ENCODE measurements at regions not wholly inside any gene's neighbourhood (a gene's known extent, or its start where the extent isn't known, plus 50 kb on each side); places are given as distances from the start of the nearest gene placed in this dataset.

DNA sequence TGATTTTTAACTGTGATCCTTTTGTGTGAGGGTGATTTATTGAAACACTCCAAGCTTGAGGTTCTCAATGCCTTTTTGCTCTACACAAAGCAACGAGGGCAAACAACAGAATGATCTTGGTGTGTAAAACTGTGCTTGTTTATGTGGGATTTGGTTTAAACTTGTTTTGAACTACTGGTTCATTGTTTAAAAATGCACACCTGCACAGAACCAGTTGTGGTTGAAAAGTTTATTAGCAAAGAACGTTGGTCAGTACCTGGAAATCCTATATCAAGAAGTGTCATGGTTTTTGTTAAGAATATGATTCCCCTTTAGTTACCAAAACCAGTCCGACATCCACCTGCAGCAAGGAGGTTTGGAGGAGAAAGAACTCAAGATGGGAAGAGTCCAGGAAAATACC lies 239.4 kb downstream of the WNT5A start:
- no peak for TF ChIP-seq CTCF (IDR thresholded peaks at IDR 0.05)
- no peaks in the 10 kb centered on the region for H3K4me1 ChIP-seq (ENCODE audit: control insufficient read depth in 1 of 2, low read depth in 2 of 2)
- no peak for ATAC-seq (ENCODE audit: insufficient number of reproducible peaks, low FRiP score, low read depth)
- no peak overlapping the region for H3K27ac ChIP-seq
- no peak overlapping the region for H3K4me3 ChIP-seq
- H3K27me3 ChIP-seq (replicated peaks; ENCODE audit: insufficient read depth): no peaks in the 10 kb centered on the region
- no peaks in the 10 kb centered on the region for H3K36me3 ChIP-seq
- no peak for DNase-seq (ENCODE audit: low spot score)
- no peaks in the 10 kb centered on the region for H3K9me3 ChIP-seq

- Histone ChIP-seq H3K36me3 (no peaks in the 10 kb centered on the region), H3K4me3 (peak overlapping the region; percentile 11), H3K27ac (no peak overlapping the region), H3K9me3 (no peaks in the 10 kb centered on the region), H3K27me3 (replicated peaks; ENCODE audit: insufficient read depth) (no peaks in the 10 kb centered on the region), H3K4me1 (ENCODE audit: control insufficient read depth in 1 of 2, low read depth in 2 of 2) (no peaks in the 10 kb centered on the region)
- ATAC-seq (ENCODE audit: insufficient number of reproducible peaks, low FRiP score, low read depth): no peak
- no peak for TF ChIP-seq CTCF (IDR thresholded peaks at IDR 0.05)
- DNase-seq (ENCODE audit: low spot score): no peak
Observed at GRCh38 chr3:55246033-55246432, 241.1 kb downstream of the WNT5A start.

DNA sequence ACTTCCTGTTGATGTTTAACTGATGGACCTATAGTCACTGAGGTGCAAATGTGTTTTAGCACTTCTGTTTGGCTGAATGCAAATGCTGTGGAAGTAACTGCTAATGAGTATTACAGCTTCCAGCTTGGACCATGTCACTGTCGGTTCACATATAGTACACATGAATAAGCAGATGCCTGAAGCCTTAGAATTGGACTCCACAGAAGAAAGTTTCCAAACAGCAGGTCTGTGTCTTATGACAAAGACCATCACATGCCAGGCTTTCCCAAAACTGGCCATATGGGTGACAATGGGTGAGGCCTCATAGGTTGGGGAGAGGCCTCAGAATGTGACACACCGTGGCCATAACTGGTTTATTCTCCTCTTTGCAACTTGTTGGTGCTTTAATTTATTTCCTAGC lies 241.8 kb downstream of the WNT5A start:
- Histone ChIP-seq H3K4me1 (ENCODE audit: control insufficient read depth in 1 of 2, low read depth in 2 of 2) (no peaks in the 10 kb centered on the region), H3K27me3 (replicated peaks; ENCODE audit: insufficient read depth) (no peaks in the 10 kb centered on the region), H3K27ac (no peak overlapping the region), H3K4me3 (no peak overlapping the region), H3K9me3 (no peaks in the 10 kb centered on the region), H3K36me3 (no peaks in the 10 kb centered on the region)
- no peak for TF ChIP-seq CTCF (IDR thresholded peaks at IDR 0.05)
- no peak for ATAC-seq (ENCODE audit: insufficient number of reproducible peaks, low FRiP score, low read depth)
- no peak for DNase-seq (ENCODE audit: low spot score)

DNA sequence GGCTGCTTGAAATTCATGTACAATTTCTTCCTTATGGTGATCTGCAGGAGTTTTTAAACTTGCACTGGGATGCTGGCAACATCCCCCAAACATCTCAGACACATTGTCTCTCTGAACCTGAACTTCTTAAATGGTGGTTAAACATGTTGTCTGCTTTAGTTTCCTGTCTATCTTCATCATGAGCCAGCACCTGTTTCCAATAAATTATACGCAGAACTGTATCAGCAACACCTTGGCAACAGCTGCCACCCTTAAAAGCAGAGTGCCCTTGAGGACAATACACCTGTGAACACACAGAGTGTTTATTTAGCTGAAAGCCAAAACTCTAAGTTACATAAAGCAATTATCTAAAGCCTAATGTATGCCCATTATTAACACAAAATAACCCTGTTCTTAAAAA lies 242.9 kb downstream of the WNT5A start:
- DNase-seq (ENCODE audit: low spot score) (no peak), ATAC-seq (ENCODE audit: insufficient number of reproducible peaks, low FRiP score, low read depth) (no peak)
- H3K27me3 ChIP-seq (replicated peaks; ENCODE audit: insufficient read depth): no peaks in the 10 kb centered on the region
- TF ChIP-seq CTCF (IDR thresholded peaks at IDR 0.05): no peak
- H3K36me3 ChIP-seq: no peaks in the 10 kb centered on the region
- no peaks in the 10 kb centered on the region for H3K4me1 ChIP-seq (ENCODE audit: control insufficient read depth in 1 of 2, low read depth in 2 of 2)
- H3K4me3 ChIP-seq: no peak overlapping the region
- H3K9me3 ChIP-seq: no peaks in the 10 kb centered on the region
- H3K27ac ChIP-seq: no peak overlapping the region

DNA sequence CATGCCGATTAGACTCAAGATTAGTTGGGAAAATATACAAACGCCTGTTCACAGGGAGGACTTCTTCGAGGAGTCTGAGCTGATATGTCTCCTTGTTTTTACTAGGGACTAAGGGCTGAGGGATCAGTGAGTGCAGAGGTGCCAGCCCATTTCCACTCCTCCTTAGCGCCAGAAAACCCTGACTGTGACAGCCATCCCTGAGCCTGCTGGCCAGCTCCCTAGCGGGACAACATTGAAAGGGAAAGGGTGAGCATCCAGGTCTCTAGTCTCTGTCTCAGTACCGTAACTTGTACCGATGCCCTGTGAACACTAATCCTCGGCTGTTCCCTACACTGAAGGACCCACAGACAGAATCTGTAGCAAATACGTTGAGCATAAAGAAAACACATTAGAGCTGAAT lies 243.4 kb downstream of the WNT5A start:
- H3K4me1 ChIP-seq (ENCODE audit: control insufficient read depth in 1 of 2, low read depth in 2 of 2): no peaks in the 10 kb centered on the region
- no peak overlapping the region for H3K27ac ChIP-seq
- no peak for ATAC-seq (ENCODE audit: insufficient number of reproducible peaks, low FRiP score, low read depth)
- no peaks in the 10 kb centered on the region for H3K36me3 ChIP-seq
- no peak for DNase-seq (ENCODE audit: low spot score)
- H3K27me3 ChIP-seq (replicated peaks; ENCODE audit: insufficient read depth): no peaks in the 10 kb centered on the region
- TF ChIP-seq CTCF (IDR thresholded peaks at IDR 0.05): no peak
- no peaks in the 10 kb centered on the region for H3K9me3 ChIP-seq
- no peak overlapping the region for H3K4me3 ChIP-seq

All from thoracic aorta (tissue), 2 donors.